ENCODE measurements at regions not wholly inside any gene's neighbourhood (a gene's known extent, or its start where the extent isn't known, plus 50 kb on each side); places are given as distances from the start of the nearest gene placed in this dataset.

DNA sequence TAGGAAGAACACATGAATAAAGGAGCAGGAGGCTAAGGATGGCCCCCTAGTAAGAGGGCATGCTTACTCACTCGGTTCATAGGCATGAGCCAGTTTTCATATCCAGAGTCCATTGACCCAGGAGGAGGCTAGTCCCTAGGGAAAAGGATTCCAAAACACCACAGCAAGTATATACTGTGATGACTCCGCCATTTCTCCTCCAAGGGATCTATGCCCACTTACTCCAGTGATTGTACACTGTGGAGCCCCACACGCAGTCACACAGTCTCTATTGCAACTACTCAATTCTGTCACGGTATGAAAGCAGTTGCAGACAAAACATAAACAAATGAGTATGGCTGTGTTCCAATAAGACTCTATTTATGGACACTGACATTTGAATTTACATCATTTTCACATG lies 117.7 kb upstream of the ALDH1B1 start:
- TF ChIP-seq POLR2A (IDR thresholded peaks at IDR 0.05) (no peak), POLR2AphosphoS5 (IDR thresholded peaks at IDR 0.05) (no peak)
- TF ChIP-seq, protein P1, sequence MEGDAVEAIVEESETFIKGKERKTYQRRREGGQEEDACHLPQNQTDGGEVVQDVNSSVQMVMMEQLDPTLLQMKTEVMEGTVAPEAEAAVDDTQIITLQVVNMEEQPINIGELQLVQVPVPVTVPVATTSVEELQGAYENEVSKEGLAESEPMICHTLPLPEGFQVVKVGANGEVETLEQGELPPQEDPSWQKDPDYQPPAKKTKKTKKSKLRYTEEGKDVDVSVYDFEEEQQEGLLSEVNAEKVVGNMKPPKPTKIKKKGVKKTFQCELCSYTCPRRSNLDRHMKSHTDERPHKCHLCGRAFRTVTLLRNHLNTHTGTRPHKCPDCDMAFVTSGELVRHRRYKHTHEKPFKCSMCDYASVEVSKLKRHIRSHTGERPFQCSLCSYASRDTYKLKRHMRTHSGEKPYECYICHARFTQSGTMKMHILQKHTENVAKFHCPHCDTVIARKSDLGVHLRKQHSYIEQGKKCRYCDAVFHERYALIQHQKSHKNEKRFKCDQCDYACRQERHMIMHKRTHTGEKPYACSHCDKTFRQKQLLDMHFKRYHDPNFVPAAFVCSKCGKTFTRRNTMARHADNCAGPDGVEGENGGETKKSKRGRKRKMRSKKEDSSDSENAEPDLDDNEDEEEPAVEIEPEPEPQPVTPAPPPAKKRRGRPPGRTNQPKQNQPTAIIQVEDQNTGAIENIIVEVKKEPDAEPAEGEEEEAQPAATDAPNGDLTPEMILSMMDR (IDR thresholded peaks at IDR 0.05): no peak
- Histone ChIP-seq H3K36me3 (no peaks in the 10 kb centered on the region), H3K27me3 (no peaks in the 10 kb centered on the region), H3K27ac (no peak overlapping the region), H3K4me1 (no peaks in the 10 kb centered on the region), H3K9me3 (no peaks in the 10 kb centered on the region), H3K4me3 (no peak overlapping the region)
- DNase-seq (ENCODE audit: low spot score in 2 of 2): no peak
- intact Hi-C loops (cut with DNase I; ENCODE audit: low total_unique reads): no loop called here

DNA sequence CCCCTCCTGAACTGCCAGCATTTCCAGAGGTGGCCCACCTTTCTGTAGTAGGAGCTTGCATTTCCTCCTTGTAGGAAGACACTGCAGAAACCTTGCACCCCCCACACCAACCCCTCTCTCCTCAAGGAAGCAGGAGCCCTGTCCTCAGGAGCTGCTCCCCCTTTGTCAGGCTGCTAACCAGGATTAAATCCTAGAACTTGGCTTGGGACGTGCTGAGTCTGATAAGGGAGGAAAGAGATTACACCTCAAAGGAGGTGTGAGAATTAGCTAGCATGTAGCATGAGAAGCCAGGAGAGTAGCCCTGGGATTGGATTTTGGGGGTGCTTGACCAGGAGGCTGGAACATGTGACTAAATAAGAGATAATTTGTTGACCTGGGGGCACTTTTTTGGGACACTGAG lies 119.8 kb upstream of the ALDH1B1 start:
- DNase-seq (ENCODE audit: low spot score in 2 of 2): no peak
- Histone ChIP-seq H3K36me3 (no peaks in the 10 kb centered on the region), H3K4me1 (no peaks in the 10 kb centered on the region), H3K4me3 (no peak overlapping the region), H3K27me3 (no peaks in the 10 kb centered on the region), H3K27ac (no peak overlapping the region), H3K9me3 (no peaks in the 10 kb centered on the region)
- TF ChIP-seq POLR2AphosphoS5 (IDR thresholded peaks at IDR 0.05) (no peak), POLR2A (IDR thresholded peaks at IDR 0.05) (no peak)
- TF ChIP-seq, protein P1 (IDR thresholded peaks at IDR 0.05): no peak
- intact Hi-C loops (cut with DNase I; ENCODE audit: low total_unique reads): no loop called here

DNA sequence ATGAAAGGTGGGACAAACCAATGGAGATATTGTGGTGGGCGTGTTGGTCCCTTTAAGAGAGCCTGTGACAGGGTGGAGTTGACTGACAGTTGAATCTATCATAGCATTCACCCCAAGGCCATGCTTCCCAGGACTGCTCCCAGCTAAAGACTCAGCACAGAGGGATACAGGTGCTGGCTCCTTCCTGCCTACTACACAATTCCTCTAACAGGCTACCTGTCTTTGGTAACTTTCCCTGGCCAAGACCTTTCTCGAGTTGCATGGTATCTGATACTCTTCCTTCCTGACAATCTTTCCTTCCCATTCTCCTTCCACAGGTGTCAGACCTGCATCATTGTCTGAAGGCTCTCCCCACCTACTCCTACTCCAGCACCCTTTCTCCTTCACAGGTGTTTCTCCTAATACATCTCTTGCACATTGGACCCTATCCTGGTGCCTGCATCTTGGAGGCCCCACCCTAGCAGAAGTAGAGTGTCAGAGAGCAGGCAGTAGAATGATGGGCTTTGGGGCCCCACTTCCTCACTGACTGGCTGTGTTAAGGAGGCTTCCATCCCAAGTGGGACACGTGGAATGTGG lies 120.7 kb upstream of the ALDH1B1 start:
- no peak for TF ChIP-seq POLR2AphosphoS5 (IDR thresholded peaks at IDR 0.05)
- TF ChIP-seq, protein P1 (IDR thresholded peaks at IDR 0.05): no peak
- intact Hi-C loops (cut with DNase I; ENCODE audit: low total_unique reads): no loop called here
- no peak overlapping the region for H3K27ac ChIP-seq
- H3K4me1 ChIP-seq: no peaks in the 10 kb centered on the region
- H3K9me3 ChIP-seq: peaks cover 0 to under 1% of the 10 kb centered on the region in 2 donors
- H3K36me3 ChIP-seq: no peaks in the 10 kb centered on the region
- H3K27me3 ChIP-seq: no peaks in the 10 kb centered on the region
- no peak for DNase-seq (ENCODE audit: low spot score in 2 of 2)
- H3K4me3 ChIP-seq: no peak overlapping the region

DNA sequence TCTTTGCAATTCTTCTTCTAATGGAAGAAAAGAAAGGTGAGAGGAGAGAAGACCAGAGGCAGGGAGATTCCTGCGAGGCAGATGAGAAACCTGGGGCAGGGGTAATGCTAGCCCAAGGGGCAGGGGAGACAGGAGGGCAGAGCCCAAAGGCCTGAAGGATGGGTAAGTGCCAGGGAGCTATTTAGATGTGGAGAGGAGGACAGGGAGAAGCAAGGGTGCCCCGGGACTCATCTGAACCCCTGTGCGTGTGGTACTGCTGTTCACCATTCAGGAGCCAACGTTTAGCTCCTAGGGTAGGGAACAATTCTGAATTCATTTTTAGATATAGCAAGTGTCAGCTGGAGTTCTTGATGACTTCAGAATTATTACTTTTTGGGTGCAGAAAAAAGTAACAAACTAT lies 122.7 kb upstream of the ALDH1B1 start:
- H3K36me3 ChIP-seq: no peaks in the 10 kb centered on the region
- intact Hi-C loops (cut with DNase I; ENCODE audit: low total_unique reads): no loop called here
- H3K4me3 ChIP-seq: no peak overlapping the region
- no peaks in the 10 kb centered on the region for H3K4me1 ChIP-seq
- no peaks in the 10 kb centered on the region for H3K27me3 ChIP-seq
- peaks cover 0 to 11% of the 10 kb centered on the region in 2 donors for H3K9me3 ChIP-seq
- H3K27ac ChIP-seq: no peak overlapping the region
- DNase-seq (ENCODE audit: low spot score in 2 of 2): no peak
- TF ChIP-seq POLR2AphosphoS5 (IDR thresholded peaks at IDR 0.05) (no peak), POLR2A (IDR thresholded peaks at IDR 0.05) (no peak)
- TF ChIP-seq, protein P1 (IDR thresholded peaks at IDR 0.05): no peak

DNA sequence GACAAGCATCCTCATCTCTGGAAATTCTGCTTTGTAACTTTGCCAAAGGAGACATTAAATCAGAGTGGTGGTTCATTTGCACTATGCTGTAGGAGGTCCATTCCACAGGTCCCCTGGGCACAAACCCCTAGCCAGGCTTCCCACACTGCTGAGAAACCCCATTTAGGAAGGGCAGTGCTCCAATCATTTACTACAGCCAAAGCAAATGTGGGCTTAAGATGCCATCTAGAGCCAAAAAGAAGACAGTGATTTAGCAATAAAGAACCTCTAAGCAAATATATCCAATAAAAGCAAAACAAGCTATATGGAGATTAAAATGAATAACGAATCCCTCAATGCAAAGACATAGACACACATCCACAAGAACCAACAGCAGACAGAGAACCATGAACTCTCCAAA lies 129.0 kb upstream of the ALDH1B1 start:
- Histone ChIP-seq H3K27ac (no peak overlapping the region), H3K4me1 (no peaks in the 10 kb centered on the region), H3K9me3 (peaks cover 0 to 18% of the 10 kb centered on the region in 2 donors), H3K36me3 (no peaks in the 10 kb centered on the region), H3K4me3 (no peak overlapping the region), H3K27me3 (no peaks in the 10 kb centered on the region)
- DNase-seq (ENCODE audit: low spot score in 2 of 2): no peak
- intact Hi-C loops (cut with DNase I; ENCODE audit: low total_unique reads): no loop called here
- no peak for TF ChIP-seq POLR2AphosphoS5 (IDR thresholded peaks at IDR 0.05)
- TF ChIP-seq, protein P1 (IDR thresholded peaks at IDR 0.05): peak in 2 of 3 donors; percentile 28 to 33

Data from breast epithelium (tissue), 4 donors.